A549 (cell line): ENCODE measurements at regions not wholly inside any gene's neighbourhood (a gene's known extent, or its start where the extent isn't known, plus 50 kb on each side); places are given as distances from the start of the nearest gene placed in this dataset.

ENCODE experiments used
- ATAC-seq, 2 experiments: fragments of 200-7000 bp in 1 of 2; fragments of >200 bp in 1 of 2; cut with Nextera tagmentation in 1 of 2; cut with Tn5 transposase in 1 of 2; 3 replicates each; pipeline versions ENCODE4 v1.8.0 to v1.9.1; 2018 to 2020; ENCODE audit warnings: mild to moderate bottlenecking in 1 of 2, moderate library complexity in 1 of 2
- CTCF ChIA-PET: fragments of 300-600 bp; sonication (Branson Sonifier 250); formaldehyde crosslinking; extraction: SDS; loops from one replicate; lab custom pipeline; 2021; ENCODE audit warnings: antibody characterized with exemption, inconsistent platforms; lab: Yijun Ruan, JAX
- POLR2A ChIA-PET: fragments of 350-600 bp; formaldehyde crosslinking; extraction: SDS; loops from one replicate; lab custom pipeline; 2021; ENCODE audit warnings: antibody characterized with exemption, inconsistent platforms; lab: Yijun Ruan, JAX
- DNase-seq, 2 experiments: peaks; one replicate each; pipeline versions ENCODE4 v3.0.0 to v3.0.0-alpha.2; 2011 to 2016; ENCODE audit warnings: low read depth in 1 of 2, low spot score in 1 of 2
- FAIRE-seq: peaks from 2 replicates; lab custom pipeline; 2011; peaks lifted over from hg19 to GRCh38; lab: Jason Lieb, UNC
- H3K27ac ChIP-seq, 2 experiments: fragments of >200 bp; sonication (Bioruptor Twin); formaldehyde crosslinking; 3 replicates each; pipeline ENCODE4 v1.5.1; 2016 to 2017
- H3K4me1 ChIP-seq: fragments of >200 bp; sonication (Bioruptor Twin); formaldehyde crosslinking; 3 replicates; pipeline ENCODE4 v1.6.1; 2016
- H3K4me2 ChIP-seq: fragments of >200 bp; sonication (Bioruptor Twin); formaldehyde crosslinking; 3 replicates; pipeline ENCODE4 v1.6.1; 2016
- H3K4me3 ChIP-seq: fragments of >200 bp; sonication (Bioruptor Twin); formaldehyde crosslinking; 3 replicates; pipeline ENCODE4 v1.5.1; 2016
- H3K9me3 ChIP-seq: fragments of >200 bp; sonication (Bioruptor Twin); formaldehyde crosslinking; 3 replicates; pipeline ENCODE4 v1.6.1; 2016
- BHLHE40 ChIP-seq: IDR thresholded peaks from 2 replicates; pipeline ENCODE4 v1.6.1; 2012; ENCODE audit warnings: low read depth, low read length, inconsistent platforms
- CBX2 ChIP-seq: fragments of 200-600 bp; sonication (generic); IDR thresholded peaks from 2 replicates; pipeline ENCODE4 v1.6.1; 2016; ENCODE audit warnings: low read depth, mild to moderate bottlenecking, borderline replicate concordance
- CEBPB ChIP-seq, 2 experiments: fragments of >200 bp in 1 of 2; sonication (Bioruptor Twin) in 1 of 2; formaldehyde crosslinking in 1 of 2; IDR thresholded peaks; 2 replicates each; pipeline ENCODE4 v1.6.1; 2012 to 2016
- CHD2 ChIP-seq: fragments of 150-350 bp; IDR thresholded peaks from 2 replicates; pipeline ENCODE4 v1.6.1; 2014; ENCODE audit warnings: low read length; ENCODE audit not compliant: partially characterized antibody
- ESRRA ChIP-seq: fragments of 150-350 bp; IDR thresholded peaks from 2 replicates; pipeline ENCODE4 v1.6.1; 2014; ENCODE audit warnings: mild to moderate bottlenecking, low read length, borderline replicate concordance
- FOSB ChIP-seq: fragments of 250-450 bp; sonication (Bioruptor Pico); IDR thresholded peaks from 2 replicates; pipeline ENCODE4 v1.5.0; 2020; ENCODE audit warnings: mild to moderate bottlenecking, moderate library complexity
- FOSL2 ChIP-seq, 2 experiments: fragments of 450-650 bp in 1 of 2; fragments of >200 bp in 1 of 2; sonication (Bioruptor Twin) in 1 of 2; formaldehyde crosslinking; IDR thresholded peaks; 2 replicates each; pipeline versions ENCODE4 v1.5.0 to v1.6.1; 2016 to 2020; ENCODE audit warnings: mild to moderate bottlenecking in 1 of 2, moderate library complexity in 1 of 2
- FOXS1 ChIP-seq: fragments of 250-450 bp; sonication (Bioruptor Pico); IDR thresholded peaks from 2 replicates; pipeline ENCODE4 v1.5.0; 2020; ENCODE audit warnings: mild to moderate bottlenecking, moderate library complexity
- HOXB13 ChIP-seq: fragments of 250-450 bp; sonication (Bioruptor Pico); IDR thresholded peaks from 2 replicates; pipeline ENCODE4 v1.5.0; 2020; ENCODE audit warnings: low read depth, mild to moderate bottlenecking, moderate library complexity
- MYC ChIP-seq: IDR thresholded peaks from 2 replicates; pipeline ENCODE4 v1.6.1; 2012; ENCODE audit warnings: mild to moderate bottlenecking, inconsistent platforms, low read length, improper control_type of control experiment, borderline replicate concordance
- POLR2AphosphoS2 ChIP-seq: conservative IDR thresholded peaks from 2 replicates; pipeline ENCODE4 v1.6.1; 2012; ENCODE audit warnings: low read length, improper control_type of control experiment, inconsistent platforms
- SREBF2 ChIP-seq: fragments of 450-650 bp; IDR thresholded peaks from 2 replicates; pipeline ENCODE4 v1.6.1; 2014; ENCODE audit warnings: mild to moderate bottlenecking, moderate library complexity
- TFCP2L1 ChIP-seq: fragments of 250-450 bp; sonication (Bioruptor Pico); IDR thresholded peaks from 2 replicates; pipeline ENCODE4 v1.5.0; 2021; ENCODE audit warnings: mild to moderate bottlenecking
- ZNF302 ChIP-seq: fragments of 250-450 bp; sonication (Bioruptor Pico); IDR thresholded peaks from 2 replicates; pipeline ENCODE4 v1.9.0; 2021; ENCODE audit warnings: inconsistent platforms, mild to moderate bottlenecking, moderate library complexity
- ZSCAN20 ChIP-seq: fragments of 250-450 bp; sonication (Bioruptor Pico); IDR thresholded peaks from 2 replicates; pipeline ENCODE4 v1.8.0; 2022; ENCODE audit warnings: mild to moderate bottlenecking, moderate library complexity
- WGBS: methylation state at CpG from one replicate; pipeline ENCODE4 v1.1.6; 2017; ENCODE audit errors: missing lambda C conversion rate; 5-methylcytosine and 5-hydroxymethylcytosine counted together
- TF ChIP-seq, protein P1 (sequence below): fragments of >200 bp; sonication (Bioruptor Twin); formaldehyde crosslinking; IDR thresholded peaks from 2 replicates; pipeline ENCODE4 v1.6.1; 2016
- TF ChIP-seq, protein P2 (sequence below): fragments of 200-600 bp; sonication (generic); IDR thresholded peaks from 2 replicates; pipeline ENCODE4 v1.6.1; 2016; ENCODE audit warnings: antibody characterized with exemption, mild to moderate bottlenecking, moderate library complexity

DNA sequence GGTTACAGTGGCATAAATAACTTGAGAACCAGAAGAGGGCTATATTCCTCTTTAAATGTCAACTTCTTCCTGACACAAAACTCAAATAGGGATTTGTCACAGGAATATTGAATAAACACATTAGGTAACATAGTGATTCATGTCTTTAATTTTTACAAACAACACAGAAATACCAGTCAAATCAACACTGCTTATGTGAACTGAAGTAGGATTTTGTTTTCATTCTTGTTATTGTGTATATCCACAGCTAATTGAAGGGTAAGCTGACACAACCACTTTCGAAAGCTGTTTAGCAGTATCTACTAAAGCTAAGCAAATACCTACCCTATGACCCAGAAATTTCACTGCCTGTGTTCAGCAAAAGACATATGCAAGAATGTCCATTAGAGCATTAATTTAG is 120.4 kb upstream of the EOLA2 start (continued):
- TF ChIP-seq, protein P1, sequence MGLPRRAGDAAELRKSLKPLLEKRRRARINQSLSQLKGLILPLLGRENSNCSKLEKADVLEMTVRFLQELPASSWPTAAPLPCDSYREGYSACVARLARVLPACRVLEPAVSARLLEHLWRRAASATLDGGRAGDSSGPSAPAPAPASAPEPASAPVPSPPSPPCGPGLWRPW = no peak
- TF ChIP-seq CHD2 (no peak), ZSCAN20 (CRISPR knock-in tag) (no peak), FOSB (CRISPR knock-in tag) (no peak)
- TF ChIP-seq, protein P2, sequence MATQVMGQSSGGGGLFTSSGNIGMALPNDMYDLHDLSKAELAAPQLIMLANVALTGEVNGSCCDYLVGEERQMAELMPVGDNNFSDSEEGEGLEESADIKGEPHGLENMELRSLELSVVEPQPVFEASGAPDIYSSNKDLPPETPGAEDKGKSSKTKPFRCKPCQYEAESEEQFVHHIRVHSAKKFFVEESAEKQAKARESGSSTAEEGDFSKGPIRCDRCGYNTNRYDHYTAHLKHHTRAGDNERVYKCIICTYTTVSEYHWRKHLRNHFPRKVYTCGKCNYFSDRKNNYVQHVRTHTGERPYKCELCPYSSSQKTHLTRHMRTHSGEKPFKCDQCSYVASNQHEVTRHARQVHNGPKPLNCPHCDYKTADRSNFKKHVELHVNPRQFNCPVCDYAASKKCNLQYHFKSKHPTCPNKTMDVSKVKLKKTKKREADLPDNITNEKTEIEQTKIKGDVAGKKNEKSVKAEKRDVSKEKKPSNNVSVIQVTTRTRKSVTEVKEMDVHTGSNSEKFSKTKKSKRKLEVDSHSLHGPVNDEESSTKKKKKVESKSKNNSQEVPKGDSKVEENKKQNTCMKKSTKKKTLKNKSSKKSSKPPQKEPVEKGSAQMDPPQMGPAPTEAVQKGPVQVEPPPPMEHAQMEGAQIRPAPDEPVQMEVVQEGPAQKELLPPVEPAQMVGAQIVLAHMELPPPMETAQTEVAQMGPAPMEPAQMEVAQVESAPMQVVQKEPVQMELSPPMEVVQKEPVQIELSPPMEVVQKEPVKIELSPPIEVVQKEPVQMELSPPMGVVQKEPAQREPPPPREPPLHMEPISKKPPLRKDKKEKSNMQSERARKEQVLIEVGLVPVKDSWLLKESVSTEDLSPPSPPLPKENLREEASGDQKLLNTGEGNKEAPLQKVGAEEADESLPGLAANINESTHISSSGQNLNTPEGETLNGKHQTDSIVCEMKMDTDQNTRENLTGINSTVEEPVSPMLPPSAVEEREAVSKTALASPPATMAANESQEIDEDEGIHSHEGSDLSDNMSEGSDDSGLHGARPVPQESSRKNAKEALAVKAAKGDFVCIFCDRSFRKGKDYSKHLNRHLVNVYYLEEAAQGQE = no peak

DNA sequence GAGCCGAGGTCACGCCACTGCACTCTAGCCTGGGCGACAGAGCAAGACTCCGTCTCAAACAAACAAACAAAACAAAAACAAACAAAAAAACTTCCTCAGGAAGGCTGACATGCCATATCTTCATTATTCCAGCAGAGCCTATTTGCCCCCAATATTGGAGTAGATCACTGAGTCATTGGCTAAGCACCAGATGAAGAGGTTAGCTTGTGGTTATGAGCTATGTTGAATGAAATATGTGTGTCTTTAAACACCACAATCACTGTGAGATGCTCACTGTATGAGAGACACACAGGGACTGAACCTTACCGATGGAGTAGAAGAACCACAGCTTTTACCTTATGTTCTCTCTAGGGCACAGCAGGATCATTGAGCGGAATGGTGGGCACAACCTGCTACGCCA is 122.1 kb upstream of the EOLA2 start:
- H3K9me3 ChIP-seq = no peaks in the 10 kb centered on the region
- whole genome bisulfite sequencing = 89% methylated on average over 7 of the region's 7 CpGs
- FAIRE-seq = peak; percentile 86
- peaks cover 14% of the 10 kb centered on the region for H3K4me1 ChIP-seq
- no peak overlapping the region for H3K4me3 ChIP-seq
- TF ChIP-seq TFCP2L1 (CRISPR knock-in tag) (no peak), HOXB13 (CRISPR knock-in tag) (no peak)
- TF ChIP-seq, all 56 proteins: peak for 0
- DNase-seq (no peak), ATAC-seq (no peak)
- Histone ChIP-seq H3K27ac (no peak overlapping the region), H3K4me2 (no peak overlapping the region)
- POLR2A ChIA-PET = no interaction called here
- CTCF ChIA-PET = interaction anchor here (0.6 kb wide), 1 partner anchor 333 kb away, joined by 3 read pairs; no protein-coding TSS in a partner anchor

DNA sequence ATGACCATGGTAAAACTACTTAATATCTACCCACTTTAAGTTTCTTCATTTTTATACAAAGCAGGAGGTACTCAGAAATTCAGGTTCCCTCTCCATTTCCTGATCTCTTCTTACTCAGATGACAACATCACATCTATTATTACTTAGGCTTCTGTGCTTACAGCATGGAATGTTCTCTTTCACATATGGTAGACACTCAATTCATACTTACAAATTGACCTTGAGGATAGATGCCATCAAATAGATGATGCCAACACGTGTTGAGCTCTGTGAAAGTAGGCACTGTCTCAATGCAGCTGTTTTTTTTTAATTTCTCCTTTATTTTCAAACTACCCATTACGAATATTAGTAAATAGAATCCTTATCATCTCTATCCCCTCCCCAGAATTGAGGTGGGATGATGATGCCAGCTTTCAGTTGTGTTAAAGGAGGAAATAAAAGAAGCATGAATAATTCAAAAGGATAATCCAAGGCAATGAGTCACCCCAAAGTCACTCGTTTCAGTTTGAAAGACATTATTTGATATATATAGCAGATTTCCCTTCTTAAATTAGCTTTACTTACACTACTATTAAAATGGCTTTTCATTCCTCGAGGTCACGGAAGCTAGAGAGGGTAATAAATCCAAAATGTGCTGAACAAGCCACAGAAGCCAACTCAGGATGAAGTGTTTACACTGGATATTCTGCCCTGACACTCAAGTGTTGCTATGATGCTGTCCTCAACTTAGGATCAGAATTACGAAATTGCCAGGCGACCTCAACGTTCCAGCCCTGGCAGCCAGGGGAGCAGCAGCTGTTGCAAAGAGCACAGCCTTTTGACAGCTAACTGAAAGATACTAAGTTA is 124.2 kb upstream of the EOLA2 start:
- ATAC-seq (peak in 1 of 2 experiments; percentile 52; a peak in 4 of 6 replicates), DNase-seq (peak in 1 of 2 experiments; percentile 13), FAIRE-seq (no peak)
- H3K9me3 ChIP-seq = no peaks in the 10 kb centered on the region
- H3K4me1 ChIP-seq = peaks cover 14% of the 10 kb centered on the region
- no peak overlapping the region for H3K27ac ChIP-seq
- peak overlapping the region; percentile 57 for H3K4me2 ChIP-seq
- TF ChIP-seq FOSB (CRISPR knock-in tag) = no peak
- no peak for TF ChIP-seq SREBF2
- no peak for TF ChIP-seq MYC
- TF ChIP-seq BHLHE40 = no peak
- no peak for TF ChIP-seq FOSL2 (IDR thresholded peaks at IDR 0.05)
- peak; percentile 48 for TF ChIP-seq FOSL2 (CRISPR knock-in tag; IDR thresholded peaks at IDR 0.05)
- TF ChIP-seq CBX2 = no peak
- TF ChIP-seq ESRRA = no peak
- TF ChIP-seq FOXS1 (CRISPR knock-in tag) = no peak
- TF ChIP-seq CHD2 = no peak
- no peak for TF ChIP-seq POLR2AphosphoS2
- no peak for TF ChIP-seq ZNF302 (CRISPR knock-in tag)
- TF ChIP-seq CEBPB (IDR thresholded peaks at IDR 0.05) = peak in 1 of 2 experiments; percentile 43; a peak in 2 of 4 replicates
- CTCF ChIA-PET = interaction anchor here (0.8 kb wide), 3 partner anchors 10 to 99 kb away, joined by 3 to 4 read pairs (median 3); no protein-coding TSS in a partner anchor
- no peak overlapping the region for H3K4me3 ChIP-seq
- POLR2A ChIA-PET = no interaction called here
- WGBS = 38% methylated on average over 8 of the region's 8 CpGs
